H9 (cell line): ENCODE measurements at regions not wholly inside any gene's neighbourhood (a gene's known extent, or its start where the extent isn't known, plus 50 kb on each side); places are given as distances from the start of the nearest gene placed in this dataset.
"Not testable (repeated sequence)": the region's sequence is repeated elsewhere in the genome, so short reads cannot be mapped to it uniquely, and the experiment has no call there.

Experiments used
- DNase-seq: peaks from one replicate; pipeline ENCODE4 v3.0.0-alpha.2; 2017
- H2AFZ ChIP-seq: one replicate; pipeline ENCODE4 v1.6.1; 2013; ENCODE audit warnings: mild to moderate bottlenecking, low read length, control low read depth, moderate library complexity
- H2AK5ac ChIP-seq: 2 replicates; pipeline ENCODE4 v1.6.1; 2013; ENCODE audit warnings: low read length, control low read depth, mixed read lengths; ENCODE audit not compliant: insufficient read length
- H2BK120ac ChIP-seq: one replicate; pipeline ENCODE4 v1.6.1; 2013; ENCODE audit warnings: low read depth, mild to moderate bottlenecking, low read length, control low read depth, inconsistent platforms; ENCODE audit not compliant: poor library complexity, severe bottlenecking
- H2BK12ac ChIP-seq: 2 replicates; pipeline ENCODE4 v1.6.1; 2013; ENCODE audit warnings: low read length, control low read depth, mixed read lengths, low read depth; ENCODE audit not compliant: insufficient read length
- H2BK15ac ChIP-seq: 2 replicates; pipeline ENCODE4 v1.6.1; 2013; ENCODE audit warnings: low read depth, low read length, control low read depth
- H2BK20ac ChIP-seq: one replicate; pipeline ENCODE4 v1.6.1; 2013; ENCODE audit warnings: low read depth, mild to moderate bottlenecking, low read length, control low read depth, inconsistent platforms; ENCODE audit not compliant: poor library complexity, severe bottlenecking
- H2BK5ac ChIP-seq: 2 replicates; pipeline ENCODE4 v1.6.1; 2013; ENCODE audit warnings: low read length, control low read depth, mixed read lengths; ENCODE audit not compliant: insufficient read length
- H3K14ac ChIP-seq: 2 replicates; pipeline ENCODE4 v1.6.1; 2013; ENCODE audit warnings: low read length, control low read depth; ENCODE audit not compliant: insufficient read depth
- H3K18ac ChIP-seq: 2 replicates; pipeline ENCODE4 v1.6.1; 2013; ENCODE audit warnings: low read depth, mild to moderate bottlenecking, mixed read lengths, low read length, control low read depth; ENCODE audit not compliant: insufficient read length
- H3K23ac ChIP-seq: 2 replicates; pipeline ENCODE4 v1.6.1; 2013; ENCODE audit warnings: low read length, control low read depth, mixed read lengths, low read depth; ENCODE audit not compliant: insufficient read length
- H3K23me2 ChIP-seq: 2 replicates; pipeline ENCODE4 v1.6.1; 2013; ENCODE audit warnings: low read depth, mild to moderate bottlenecking, mixed read lengths, low read length, control low read depth; ENCODE audit not compliant: insufficient read length, poor library complexity, severe bottlenecking
- H3K27ac ChIP-seq: 2 replicates; pipeline ENCODE4 v1.5.1; 2013; ENCODE audit warnings: low read length, control low read depth, mixed read lengths, low read depth; ENCODE audit not compliant: insufficient read length
- H3K27me3 ChIP-seq: 2 replicates; pipeline ENCODE4 v1.6.1; 2013; ENCODE audit warnings: low read length, control low read depth, inconsistent platforms; ENCODE audit not compliant: insufficient read depth
- H3K4ac ChIP-seq: 2 replicates; pipeline ENCODE4 v1.6.1; 2013; ENCODE audit warnings: low read depth, mild to moderate bottlenecking, control low read depth, inconsistent platforms, low read length, moderate library complexity
- H3K4me1 ChIP-seq: 2 replicates; pipeline ENCODE4 v1.6.1; 2013; ENCODE audit warnings: low read length, control low read depth, inconsistent platforms; ENCODE audit not compliant: insufficient read depth
- H3K4me2 ChIP-seq: 2 replicates; pipeline ENCODE4 v1.6.1; 2013; ENCODE audit warnings: low read length, control low read depth, mixed read lengths; ENCODE audit not compliant: insufficient read length, insufficient read depth
- H3K56ac ChIP-seq: 2 replicates; pipeline ENCODE4 v1.6.1; 2013; ENCODE audit warnings: low read depth, mild to moderate bottlenecking, mixed read lengths, low read length, control low read depth; ENCODE audit not compliant: insufficient read length
- H3K79me1 ChIP-seq: 2 replicates; pipeline ENCODE4 v1.6.1; 2013; ENCODE audit warnings: low read depth, mild to moderate bottlenecking, moderate library complexity, low read length, control low read depth, inconsistent platforms; ENCODE audit not compliant: insufficient read depth, poor library complexity, severe bottlenecking
- H3K79me2 ChIP-seq: 2 replicates; pipeline ENCODE4 v1.6.1; 2013; ENCODE audit warnings: low read length, control low read depth, inconsistent platforms; ENCODE audit not compliant: insufficient read depth
- H3K9ac ChIP-seq: 2 replicates; pipeline ENCODE4 v1.6.1; 2013; ENCODE audit warnings: low read length, control low read depth, mixed read lengths; ENCODE audit not compliant: insufficient read length; ENCODE audit errors: extremely low read depth
- H3K9me3 ChIP-seq: one replicate; pipeline ENCODE4 v1.6.1; 2013; ENCODE audit warnings: low read depth, low read length, inconsistent platforms; ENCODE audit not compliant: control insufficient read depth
- H3T11ph ChIP-seq: one replicate; pipeline ENCODE4 v1.6.1; 2013; ENCODE audit warnings: mild to moderate bottlenecking, low read length, control low read depth, inconsistent platforms
- H4K20me1 ChIP-seq: one replicate; pipeline ENCODE4 v1.6.1; 2013; ENCODE audit not compliant: control insufficient read depth, insufficient read length, insufficient read depth
- H4K5ac ChIP-seq: 2 replicates; pipeline ENCODE4 v1.6.1; 2013; ENCODE audit warnings: low read depth, mild to moderate bottlenecking, mixed read lengths, low read length, control low read depth; ENCODE audit not compliant: insufficient read length
- H4K8ac ChIP-seq: replicated peaks from 2 replicates; pipeline ENCODE4 v1.6.1; 2013; ENCODE audit warnings: low read length, control low read depth, mixed read lengths, low read depth; ENCODE audit not compliant: insufficient read length
- H4K91ac ChIP-seq: 2 replicates; pipeline ENCODE4 v1.6.1; 2013; ENCODE audit warnings: low read depth, mild to moderate bottlenecking, moderate library complexity, mixed read lengths, low read length, control low read depth; ENCODE audit not compliant: insufficient read length
- H3K27ac Mint-ChIP-seq, 3 experiments: 2 replicates in 2 of 3; 3 replicates in 1 of 3; pipeline ENCODE4 v1.8.0; 2020 to 2021; ENCODE audit warnings: mixed read lengths in 3 of 3, mild to moderate bottlenecking in 1 of 3, moderate library complexity in 1 of 3
- H3K27me3 Mint-ChIP-seq: 2 replicates; pipeline ENCODE4 v1.8.0; 2021; ENCODE audit warnings: low read depth, mild to moderate bottlenecking, moderate library complexity, mixed read lengths
- H3K36me3 Mint-ChIP-seq, 3 experiments: 2 replicates in 2 of 3; 3 replicates in 1 of 3; pipeline ENCODE4 v1.8.0; 2020 to 2021; ENCODE audit warnings: low read depth in 3 of 3, mixed read lengths in 3 of 3; ENCODE audit not compliant: insufficient read depth in 1 of 3
- H3K4me1 Mint-ChIP-seq, 2 experiments: 2 replicates each; pipeline ENCODE4 v1.8.0; 2020; ENCODE audit warnings: mixed read lengths in 2 of 2
- H3K4me3 Mint-ChIP-seq, 2 experiments: 2 replicates in 1 of 2; 3 replicates in 1 of 2; pipeline ENCODE4 v1.8.0; 2020 to 2021; ENCODE audit warnings: mild to moderate bottlenecking in 2 of 2, mixed read lengths in 2 of 2, moderate library complexity in 1 of 2
- H3K9me3 Mint-ChIP-seq, 2 experiments: 2 replicates in 1 of 2; 3 replicates in 1 of 2; pipeline ENCODE4 v1.8.0; 2020; ENCODE audit warnings: mild to moderate bottlenecking in 2 of 2, mixed read lengths in 2 of 2, moderate library complexity in 1 of 2
- WGBS: extraction: QIAGEN DNeasy Blood & Tissue Kit; methylation state at CpG from one replicate; pipeline ENCODE4 v1.1.7; 2013; ENCODE audit warnings: missing lambda C conversion rate, low lambda C conversion rate, mixed read lengths; ENCODE audit not compliant: insufficient read length; ENCODE audit errors: extremely low coverage; 5-methylcytosine and 5-hydroxymethylcytosine counted together

DNA sequence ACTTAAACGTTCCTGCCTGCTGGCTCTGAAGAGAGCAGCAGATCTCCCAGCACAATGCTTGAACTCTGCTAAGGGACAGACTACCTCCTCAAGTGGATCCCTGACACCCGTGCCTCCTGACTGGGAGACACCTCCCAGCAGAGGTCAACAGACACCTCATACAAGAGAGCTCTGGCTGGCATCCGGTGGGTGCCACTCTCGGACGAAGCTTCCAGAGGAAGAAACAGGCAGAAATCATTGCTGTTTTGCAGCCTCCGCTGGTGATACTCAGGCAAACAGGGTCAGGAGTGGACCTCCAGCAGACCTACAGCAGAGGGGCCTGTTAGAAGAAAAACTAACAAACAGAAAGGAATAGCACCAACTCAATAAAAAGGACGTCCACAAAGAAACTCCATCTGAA, 310.2 kb downstream of the PAPSS1 start:
- H3K4me3 Mint-ChIP-seq, H2BK120ac ChIP-seq, H3K27me3 Mint-ChIP-seq, H3K23ac ChIP-seq, H3K27ac Mint-ChIP-seq, H3K14ac ChIP-seq, H3K27ac ChIP-seq, H3K4me2 ChIP-seq, H3K23me2 ChIP-seq, H2BK15ac ChIP-seq, H2AFZ ChIP-seq, H3K4ac ChIP-seq, H3K4me1 Mint-ChIP-seq, H3K56ac ChIP-seq, H4K8ac ChIP-seq, H3K27me3 ChIP-seq, DNase-seq, H3K79me2 ChIP-seq, H3T11ph ChIP-seq, H3K18ac ChIP-seq, H2BK20ac ChIP-seq, H3K4me1 ChIP-seq, H2AK5ac ChIP-seq, H4K5ac ChIP-seq, H4K91ac ChIP-seq, H2BK5ac ChIP-seq, H3K79me1 ChIP-seq, H3K9ac ChIP-seq, H4K20me1 ChIP-seq, H2BK12ac ChIP-seq, H3K9me3 ChIP-seq: not testable (repeated sequence)
- peaks cover 16 to 18% of the 10 kb centered on the region in 2 experiments for H3K9me3 Mint-ChIP-seq
- H3K36me3 Mint-ChIP-seq = peaks cover 0 to 11% (median 5%) of the 10 kb centered on the region in 3 experiments; a peak in 5 of 7 replicates
- WGBS = no CpG with 5 or more reads among the region's 7 CpGs
